Neural progenitor cell (in vitro differentiated cells): ENCODE measurements at regions not wholly inside any gene's neighbourhood (a gene's known extent, or its start where the extent isn't known, plus 50 kb on each side); places are given as distances from the start of the nearest gene placed in this dataset.

Experiments
- EZH2phosphoT487 ChIP-seq: fragments of 200-600 bp; sonication (generic); IDR thresholded peaks from 2 replicates; pipeline ENCODE4 v1.6.1; 2017; ENCODE audit warnings: antibody characterized with exemption
- TF ChIP-seq, protein P1 (sequence below): fragments of 200-600 bp; sonication (generic); IDR thresholded peaks from 2 replicates; pipeline ENCODE4 v1.5.1; 2017; ENCODE audit warnings: antibody characterized with exemption, mild to moderate bottlenecking

DNA sequence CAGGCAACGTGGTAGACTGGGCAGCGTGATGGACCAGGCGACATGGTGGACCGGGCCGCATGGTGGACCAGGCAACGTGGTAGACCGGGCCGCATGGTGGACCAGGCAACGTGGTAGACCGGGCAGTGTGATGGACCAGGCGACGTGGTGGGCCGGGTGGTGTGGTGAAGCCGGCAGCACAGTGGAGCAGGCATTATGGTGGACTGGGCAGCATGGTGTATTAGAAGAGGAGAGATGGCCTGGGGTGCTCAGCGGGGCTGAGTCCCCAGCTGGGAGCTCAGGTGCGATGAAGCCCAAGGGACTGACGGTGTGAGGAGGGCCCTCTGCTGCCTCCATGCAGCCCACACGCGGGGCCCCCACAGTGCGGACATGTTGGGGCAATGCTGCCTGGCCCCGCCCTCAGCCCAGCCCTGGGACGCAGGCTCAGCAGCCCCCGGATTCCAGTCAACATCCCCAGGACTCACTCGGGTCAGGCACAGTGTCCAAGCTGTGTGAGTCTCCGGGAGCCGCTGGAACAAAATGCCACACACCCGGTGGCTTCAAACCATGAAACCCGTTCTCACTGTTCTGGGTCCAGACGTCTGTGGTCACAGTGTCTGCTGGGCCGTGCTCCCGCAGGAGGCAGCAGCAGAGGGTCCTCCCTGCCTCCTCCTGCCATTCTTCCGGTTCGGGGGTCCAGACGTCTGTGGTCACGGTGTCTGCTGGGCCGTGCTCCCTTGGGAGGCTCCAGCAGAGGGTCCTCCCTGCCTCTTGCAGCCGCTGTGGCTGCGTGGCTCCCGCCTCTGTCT is 1084.9 kb downstream of the BRD1 start:
- TF ChIP-seq, protein P1, sequence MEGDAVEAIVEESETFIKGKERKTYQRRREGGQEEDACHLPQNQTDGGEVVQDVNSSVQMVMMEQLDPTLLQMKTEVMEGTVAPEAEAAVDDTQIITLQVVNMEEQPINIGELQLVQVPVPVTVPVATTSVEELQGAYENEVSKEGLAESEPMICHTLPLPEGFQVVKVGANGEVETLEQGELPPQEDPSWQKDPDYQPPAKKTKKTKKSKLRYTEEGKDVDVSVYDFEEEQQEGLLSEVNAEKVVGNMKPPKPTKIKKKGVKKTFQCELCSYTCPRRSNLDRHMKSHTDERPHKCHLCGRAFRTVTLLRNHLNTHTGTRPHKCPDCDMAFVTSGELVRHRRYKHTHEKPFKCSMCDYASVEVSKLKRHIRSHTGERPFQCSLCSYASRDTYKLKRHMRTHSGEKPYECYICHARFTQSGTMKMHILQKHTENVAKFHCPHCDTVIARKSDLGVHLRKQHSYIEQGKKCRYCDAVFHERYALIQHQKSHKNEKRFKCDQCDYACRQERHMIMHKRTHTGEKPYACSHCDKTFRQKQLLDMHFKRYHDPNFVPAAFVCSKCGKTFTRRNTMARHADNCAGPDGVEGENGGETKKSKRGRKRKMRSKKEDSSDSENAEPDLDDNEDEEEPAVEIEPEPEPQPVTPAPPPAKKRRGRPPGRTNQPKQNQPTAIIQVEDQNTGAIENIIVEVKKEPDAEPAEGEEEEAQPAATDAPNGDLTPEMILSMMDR = no peak
- TF ChIP-seq EZH2phosphoT487 = no peak
